Kidney epithelial cell (primary cell): ENCODE measurements at regions not wholly inside any gene's neighbourhood (a gene's known extent, or its start where the extent isn't known, plus 50 kb on each side); places are given as distances from the start of the nearest gene placed in this dataset.

Source experiments
- DNase-seq: peaks from one replicate; pipeline ENCODE4 v3.0.0-alpha.2; 2010; ENCODE audit warnings: low read depth
- H3K27me3 ChIP-seq: 2 replicates; pipeline ENCODE4 v1.6.0; 2011; ENCODE audit warnings: low read length; ENCODE audit not compliant: control insufficient read depth, insufficient read depth
- H3K36me3 ChIP-seq: 2 replicates; pipeline ENCODE4 v1.5.1; 2011; ENCODE audit warnings: low read length; ENCODE audit not compliant: control insufficient read depth, insufficient read depth
- H3K4me3 ChIP-seq: 2 replicates; pipeline ENCODE4 v1.5.1; 2011; ENCODE audit warnings: low read depth, mild to moderate bottlenecking, control low read depth, low read length
- CTCF ChIP-seq: IDR thresholded peaks from 2 replicates; pipeline ENCODE4 v1.5.1; 2011; ENCODE audit warnings: mild to moderate bottlenecking, moderate library complexity, low read length, control low read depth, inconsistent platforms; ENCODE audit not compliant: insufficient read depth, poor library complexity, severe bottlenecking

GRCh38 chr10:81444242-81444929 is 430.6 kb upstream of the NRG3 start:
- no peak for TF ChIP-seq CTCF

GRCh38 chr10:81450651-81451050 is 424.3 kb upstream of the NRG3 start:
- no peak for DNase-seq
- H3K27me3 ChIP-seq = no peaks in the 10 kb centered on the region
- TF ChIP-seq CTCF = no peak
- no peaks in the 10 kb centered on the region for H3K36me3 ChIP-seq
- H3K4me3 ChIP-seq = no peak overlapping the region

More at GRCh38 chr10:81444242-81444929, 430.6 kb upstream of the NRG3 start:
- Histone ChIP-seq H3K4me3 (no peak overlapping the region), H3K27me3 (no peaks in the 10 kb centered on the region), H3K36me3 (no peaks in the 10 kb centered on the region)
- DNase-seq = no peak

- DNase-seq = no peak
- H3K4me3 ChIP-seq = no peak overlapping the region
- no peak for TF ChIP-seq CTCF
- H3K36me3 ChIP-seq = no peaks in the 10 kb centered on the region
- H3K27me3 ChIP-seq = no peaks in the 10 kb centered on the region
Measured at GRCh38 chr10:81472927-81473470, 402.0 kb upstream of the NRG3 start.

- TF ChIP-seq CTCF = no peak
- no peak for DNase-seq
Measured at GRCh38 chr10:81473755-81474154, 401.2 kb upstream of the NRG3 start.

GRCh38 chr10:81479316-81479715 is 395.7 kb upstream of the NRG3 start:
- Histone ChIP-seq H3K27me3 (no peaks in the 10 kb centered on the region), H3K4me3 (no peak overlapping the region), H3K36me3 (no peaks in the 10 kb centered on the region)
- no peak for TF ChIP-seq CTCF
- no peak for DNase-seq

More at GRCh38 chr10:81473755-81474154, 401.2 kb upstream of the NRG3 start:
- H3K27me3 ChIP-seq = no peaks in the 10 kb centered on the region
- no peak overlapping the region for H3K4me3 ChIP-seq
- no peaks in the 10 kb centered on the region for H3K36me3 ChIP-seq

- H3K27me3 ChIP-seq = no peaks in the 10 kb centered on the region
- H3K36me3 ChIP-seq = no peaks in the 10 kb centered on the region
- DNase-seq = no peak
- no peak for TF ChIP-seq CTCF
- H3K4me3 ChIP-seq = no peak overlapping the region
Measured at GRCh38 chr10:81496626-81497025, 378.4 kb upstream of the NRG3 start.
